ENCODE measurements at regions not wholly inside any gene's neighbourhood (a gene's known extent, or its start where the extent isn't known, plus 50 kb on each side); places are given as distances from the start of the nearest gene placed in this dataset.

DNA sequence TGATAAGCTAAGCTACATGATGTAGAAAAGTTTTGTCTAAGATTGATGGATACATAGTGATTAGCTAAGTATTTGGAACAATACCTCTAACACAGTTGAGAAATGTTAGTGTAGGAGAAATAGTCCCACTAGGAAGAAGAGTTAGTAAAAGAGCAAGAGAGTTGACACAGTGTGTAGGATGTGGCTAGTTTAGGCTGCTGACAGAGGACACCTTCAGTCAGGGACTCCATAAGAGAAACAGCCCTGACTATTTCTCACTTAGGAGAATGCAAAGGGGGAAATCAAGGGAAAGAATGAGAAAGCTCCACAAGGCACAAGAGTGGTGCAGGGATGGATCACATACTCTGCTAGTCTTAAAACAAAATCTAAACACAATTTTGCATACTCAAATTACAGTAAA lies 613.7 kb downstream of the SLC16A7 start:
- Histone ChIP-seq H2AFZ (ENCODE audit: insufficient read depth, low read depth, low read length, poor library complexity, severe bottlenecking) (no peak overlapping the region), H3K79me2 (ENCODE audit: insufficient read depth, low read length) (no peaks in the 10 kb centered on the region), H3K27me3 (ENCODE audit: control insufficient read depth in 2 of 2, insufficient read depth in 2 of 2, low read length in 2 of 2) (no peaks in the 10 kb centered on the region), H3K9me3 (replicated peaks in 1 of 2; ENCODE audit: control insufficient read depth in 1 of 2, insufficient read depth in 1 of 2, low read length in 2 of 2) (peaks cover 0 to 7% of the 10 kb centered on the region in 2 donors), H4K20me1 (ENCODE audit: insufficient read depth, low read length) (no peaks in the 10 kb centered on the region), H3K4me2 (replicated peaks; ENCODE audit: extremely low read depth, low read length, poor library complexity, severe bottlenecking) (no peak overlapping the region), H3K4me3 (replicated peaks in 1 of 3; ENCODE audit: low read depth in 2 of 3, low read length in 3 of 3) (no peak overlapping the region), H3K36me3 (replicated peaks in 1 of 2; ENCODE audit: control insufficient read depth in 1 of 2, insufficient read depth in 2 of 2, low read length in 2 of 2) (no peaks in the 10 kb centered on the region), H3K27ac (ENCODE audit: low read depth in 1 of 2, low read length in 2 of 2) (no peak overlapping the region), H3K9ac (ENCODE audit: insufficient read depth, low read length, poor library complexity, severe bottlenecking) (no peak overlapping the region), H3K4me1 (ENCODE audit: control insufficient read depth in 1 of 2, insufficient read depth in 2 of 2, low read length in 2 of 2) (no peaks in the 10 kb centered on the region)
- DNase-seq, result no peak
- no peak overlapping the region for H3K4me3 Mint-ChIP-seq
- peaks cover 0 to 18% (median 7%) of the 10 kb centered on the region in 7 donors for H3K9me3 Mint-ChIP-seq
- no peaks in the 10 kb centered on the region for H3K36me3 Mint-ChIP-seq
- intact Hi-C loops (cut with micrococcal nuclease), result no loop called here
- H3K27me3 Mint-ChIP-seq (ENCODE audit: low read depth in 3 of 3), result no peaks in the 10 kb centered on the region
- no peak for TF ChIP-seq CTCF (IDR thresholded peaks at IDR 0.05)
- no peaks in the 10 kb centered on the region for H3K4me1 Mint-ChIP-seq
- peak overlapping the region in 1 of 7 donors; percentile 54 for H3K27ac Mint-ChIP-seq

DNA sequence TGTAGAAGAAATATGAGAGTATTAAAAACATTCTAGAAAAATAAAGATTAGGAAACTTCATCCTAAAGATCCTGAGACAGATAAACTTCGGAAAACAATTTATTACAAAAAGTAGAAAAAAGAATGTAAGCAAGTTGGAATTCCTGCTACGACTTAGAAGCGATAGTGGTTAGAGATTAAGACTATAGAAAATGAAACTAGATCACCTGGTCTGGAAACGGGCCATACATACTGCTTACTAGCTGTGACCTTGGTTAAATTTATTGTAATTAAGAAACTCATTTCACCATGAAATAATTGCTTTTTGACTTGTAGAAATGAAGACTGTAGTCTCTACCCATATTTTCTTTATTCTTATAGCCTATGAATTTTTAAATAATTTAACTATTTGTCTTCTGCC lies 614.1 kb downstream of the SLC16A7 start:
- Histone ChIP-seq H3K27me3 (ENCODE audit: control insufficient read depth in 2 of 2, insufficient read depth in 2 of 2, low read length in 2 of 2) (no peaks in the 10 kb centered on the region), H3K79me2 (ENCODE audit: insufficient read depth, low read length) (no peaks in the 10 kb centered on the region), H3K4me3 (replicated peaks in 1 of 3; ENCODE audit: low read depth in 2 of 3, low read length in 3 of 3) (no peak overlapping the region), H4K20me1 (ENCODE audit: insufficient read depth, low read length) (no peaks in the 10 kb centered on the region), H2AFZ (ENCODE audit: insufficient read depth, low read depth, low read length, poor library complexity, severe bottlenecking) (no peak overlapping the region), H3K36me3 (replicated peaks in 1 of 2; ENCODE audit: control insufficient read depth in 1 of 2, insufficient read depth in 2 of 2, low read length in 2 of 2) (no peaks in the 10 kb centered on the region), H3K27ac (ENCODE audit: low read depth in 1 of 2, low read length in 2 of 2) (no peak overlapping the region), H3K9ac (ENCODE audit: insufficient read depth, low read length, poor library complexity, severe bottlenecking) (no peak overlapping the region), H3K4me1 (ENCODE audit: control insufficient read depth in 1 of 2, insufficient read depth in 2 of 2, low read length in 2 of 2) (no peaks in the 10 kb centered on the region), H3K4me2 (replicated peaks; ENCODE audit: extremely low read depth, low read length, poor library complexity, severe bottlenecking) (no peak overlapping the region), H3K9me3 (replicated peaks in 1 of 2; ENCODE audit: control insufficient read depth in 1 of 2, insufficient read depth in 1 of 2, low read length in 2 of 2) (peaks cover 0 to 7% of the 10 kb centered on the region in 2 donors)
- Mint-ChIP-seq H3K27me3 (ENCODE audit: low read depth in 3 of 3) (no peaks in the 10 kb centered on the region), H3K9me3 (peaks cover 0 to 18% (median 7%) of the 10 kb centered on the region in 7 donors), H3K27ac (no peak overlapping the region), H3K4me1 (no peaks in the 10 kb centered on the region), H3K36me3 (no peaks in the 10 kb centered on the region), H3K4me3 (no peak overlapping the region)
- no peak for DNase-seq
- WGBS (ENCODE audit: insufficient coverage), result 43% methylated on average over 3 of the region's 4 CpGs
- TF ChIP-seq CTCF (IDR thresholded peaks at IDR 0.05), result no peak
- intact Hi-C loops (cut with micrococcal nuclease), result no loop called here

All from CD14-positive monocyte (primary cell).